ENCODE measurements at regions not wholly inside any gene's neighbourhood (a gene's known extent, or its start where the extent isn't known, plus 50 kb on each side); places are given as distances from the start of the nearest gene placed in this dataset.

- Histone ChIP-seq H3K9ac (ENCODE audit: low read length) (no peak overlapping the region), H3K4me1 (ENCODE audit: control insufficient read depth in 1 of 2, insufficient read depth in 2 of 2, low read length in 2 of 2) (no peaks in the 10 kb centered on the region), H3K4me3 (replicated peaks in 1 of 2; ENCODE audit: low read depth in 1 of 2, low read length in 2 of 2) (no peak overlapping the region), H3K79me2 (ENCODE audit: insufficient read depth, low read length) (no peaks in the 10 kb centered on the region), H3K36me3 (ENCODE audit: control insufficient read depth in 1 of 2, insufficient read depth in 2 of 2, low read length in 2 of 2) (no peaks in the 10 kb centered on the region), H3K27ac (ENCODE audit: low read depth, low read length) (no peak overlapping the region), H3K9me3 (ENCODE audit: control insufficient read depth in 1 of 2, insufficient read depth in 1 of 2, low read depth in 1 of 2, low read length in 2 of 2) (peaks cover 18 to 36% of the 10 kb centered on the region in 2 experiments; a peak in 3 of 4 replicates), H3K9me2 (ENCODE audit: insufficient read depth) (no peaks in the 10 kb centered on the region), H3K27me3 (ENCODE audit: insufficient read depth, low read length) (no peaks in the 10 kb centered on the region), H3K4me2 (ENCODE audit: low read length) (no peak overlapping the region), H4K20me1 (ENCODE audit: insufficient read depth) (no peaks in the 10 kb centered on the region), H2AFZ (ENCODE audit: low read depth, low read length, poor library complexity, severe bottlenecking) (no peak overlapping the region)
- intact Hi-C loops (cut with micrococcal nuclease), result no loop called here
- CTCF ChIA-PET, result no interaction called here
- no peak for ATAC-seq
- RAD21 ChIA-PET (ENCODE audit: low non-redundant PET in 1 of 2, low total read pairs in 2 of 2, uncharacterized antibody in 2 of 2, unreplicated experiment in 2 of 2), result no interaction called here
- no peak for DNase-seq (ENCODE audit: low read depth, low spot score)
- POLR2A ChIA-PET, result no interaction called here
- no peak for TF ChIP-seq POLR2AphosphoS5 (IDR thresholded peaks at IDR 0.05; ENCODE audit: low read depth, low read length)
- no peak for TF ChIP-seq SIN3A (IDR thresholded peaks at IDR 0.05; ENCODE audit: low read depth)
- no TSS peak for BruUV-seq (replicated peaks)
Measured at GRCh38 chr10:8873310-8873709, 818.8 kb downstream of the GATA3 start.

GRCh38 chr10:8874268-8874667 is 819.8 kb downstream of the GATA3 start:
- no TSS peak for BruUV-seq (replicated peaks)
- ATAC-seq, result no peak
- intact Hi-C loops (cut with micrococcal nuclease), result no loop called here
- H3K4me2 ChIP-seq (ENCODE audit: low read length), result no peak overlapping the region
- TF ChIP-seq, protein P1, sequence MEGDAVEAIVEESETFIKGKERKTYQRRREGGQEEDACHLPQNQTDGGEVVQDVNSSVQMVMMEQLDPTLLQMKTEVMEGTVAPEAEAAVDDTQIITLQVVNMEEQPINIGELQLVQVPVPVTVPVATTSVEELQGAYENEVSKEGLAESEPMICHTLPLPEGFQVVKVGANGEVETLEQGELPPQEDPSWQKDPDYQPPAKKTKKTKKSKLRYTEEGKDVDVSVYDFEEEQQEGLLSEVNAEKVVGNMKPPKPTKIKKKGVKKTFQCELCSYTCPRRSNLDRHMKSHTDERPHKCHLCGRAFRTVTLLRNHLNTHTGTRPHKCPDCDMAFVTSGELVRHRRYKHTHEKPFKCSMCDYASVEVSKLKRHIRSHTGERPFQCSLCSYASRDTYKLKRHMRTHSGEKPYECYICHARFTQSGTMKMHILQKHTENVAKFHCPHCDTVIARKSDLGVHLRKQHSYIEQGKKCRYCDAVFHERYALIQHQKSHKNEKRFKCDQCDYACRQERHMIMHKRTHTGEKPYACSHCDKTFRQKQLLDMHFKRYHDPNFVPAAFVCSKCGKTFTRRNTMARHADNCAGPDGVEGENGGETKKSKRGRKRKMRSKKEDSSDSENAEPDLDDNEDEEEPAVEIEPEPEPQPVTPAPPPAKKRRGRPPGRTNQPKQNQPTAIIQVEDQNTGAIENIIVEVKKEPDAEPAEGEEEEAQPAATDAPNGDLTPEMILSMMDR (IDR thresholded peaks at IDR 0.05 in 2 of 3, conservative IDR thresholded peaks at IDR 0.05 in 1 of 3; ENCODE audit: borderline replicate concordance in 1 of 3, insufficient read depth in 1 of 3, low read depth in 2 of 3, low read length in 2 of 3), result no peak
- TF ChIP-seq TCF7L2 (IDR thresholded peaks at IDR 0.05; ENCODE audit: borderline replicate concordance, extremely low read depth, insufficient read depth, insufficient read length) (no peak), SIN3A (IDR thresholded peaks at IDR 0.05; ENCODE audit: low read depth) (no peak), POLR2AphosphoS5 (IDR thresholded peaks at IDR 0.05; ENCODE audit: low read depth, low read length) (no peak), SRF (IDR thresholded peaks at IDR 0.05; ENCODE audit: low read depth) (no peak), MAX (IDR thresholded peaks at IDR 0.05) (no peak), RAD21 (IDR thresholded peaks at IDR 0.05; ENCODE audit: low read depth) (no peak), EZH2phosphoT487 (IDR thresholded peaks at IDR 0.05; ENCODE audit: borderline replicate concordance) (no peak), SP1 (IDR thresholded peaks at IDR 0.05; ENCODE audit: low read depth) (no peak), CBX3 (IDR thresholded peaks at IDR 0.05; ENCODE audit: low read depth) (no peak)
- H3K36me3 ChIP-seq (ENCODE audit: control insufficient read depth in 1 of 2, insufficient read depth in 2 of 2, low read length in 2 of 2), result no peaks in the 10 kb centered on the region
- ChIA-PET POLR2A (no interaction called here), CTCF (no interaction called here), RAD21 (ENCODE audit: low non-redundant PET in 1 of 2, low total read pairs in 2 of 2, uncharacterized antibody in 2 of 2, unreplicated experiment in 2 of 2) (no interaction called here)
- no peaks in the 10 kb centered on the region for H4K20me1 ChIP-seq (ENCODE audit: insufficient read depth)
- H3K9ac ChIP-seq (ENCODE audit: low read length), result no peak overlapping the region
- H2AFZ ChIP-seq (ENCODE audit: low read depth, low read length, poor library complexity, severe bottlenecking), result no peak overlapping the region
- no peak for DNase-seq (ENCODE audit: low read depth, low spot score)
- no peaks in the 10 kb centered on the region for H3K27me3 ChIP-seq (ENCODE audit: insufficient read depth, low read length)
- H3K27ac ChIP-seq (ENCODE audit: low read depth, low read length), result no peak overlapping the region
- no peaks in the 10 kb centered on the region for H3K79me2 ChIP-seq (ENCODE audit: insufficient read depth, low read length)
- no peaks in the 10 kb centered on the region for H3K4me1 ChIP-seq (ENCODE audit: control insufficient read depth in 1 of 2, insufficient read depth in 2 of 2, low read length in 2 of 2)
- no peak overlapping the region for H3K4me3 ChIP-seq (replicated peaks in 1 of 2; ENCODE audit: low read depth in 1 of 2, low read length in 2 of 2)
- H3K9me2 ChIP-seq (ENCODE audit: insufficient read depth), result no peaks in the 10 kb centered on the region
- H3K9me3 ChIP-seq (ENCODE audit: control insufficient read depth in 1 of 2, insufficient read depth in 1 of 2, low read depth in 1 of 2, low read length in 2 of 2), result peaks cover 22 to 40% of the 10 kb centered on the region in 2 experiments; a peak in 3 of 4 replicates

Measured in HCT116 (cell line).